CD14-positive monocyte (primary cell): ENCODE measurements at regions not wholly inside any gene's neighbourhood (a gene's known extent, or its start where the extent isn't known, plus 50 kb on each side); places are given as distances from the start of the nearest gene placed in this dataset.

ENCODE experiments used
- DNase-seq, 3 donors: peaks; one replicate each; pipeline ENCODE4 v3.0.0-alpha.2; 2011 to 2022
- H2AFZ ChIP-seq: 2 replicates; pipeline ENCODE4 v1.6.0; 2012; ENCODE audit warnings: mild to moderate bottlenecking, low read depth, low read length, inconsistent platforms; ENCODE audit not compliant: insufficient read depth, poor library complexity, severe bottlenecking
- H3K27ac ChIP-seq, 2 donors: 1 replicate in 1 of 2; 2 replicates in 1 of 2; pipeline ENCODE4 v1.5.1; 2012 to 2013; ENCODE audit warnings: low read length in 2 of 2, control low read depth in 1 of 2, inconsistent platforms in 1 of 2, low read depth in 1 of 2, mild to moderate bottlenecking in 1 of 2
- H3K27me3 ChIP-seq, 2 donors: one replicate each; pipeline versions ENCODE4 v1.6.0 to v1.6.1; 2011 to 2013; ENCODE audit warnings: low read length in 2 of 2; ENCODE audit not compliant: control insufficient read depth in 2 of 2, insufficient read depth in 2 of 2
- H3K36me3 ChIP-seq, 2 donors: replicated peaks in 1 of 2; 1 replicate in 1 of 2; 2 replicates in 1 of 2; pipeline versions ENCODE4 v1.5.1 to v1.6.1; 2012 to 2013; ENCODE audit warnings: low read length in 2 of 2, control low read depth in 1 of 2, inconsistent platforms in 1 of 2, mild to moderate bottlenecking in 1 of 2; ENCODE audit not compliant: insufficient read depth in 2 of 2, control insufficient read depth in 1 of 2
- H3K4me1 ChIP-seq, 2 donors: 1 replicate in 1 of 2; 2 replicates in 1 of 2; pipeline versions ENCODE4 v1.5.1 to v1.6.1; 2012 to 2013; ENCODE audit warnings: low read length in 2 of 2, control low read depth in 1 of 2, inconsistent platforms in 1 of 2, mild to moderate bottlenecking in 1 of 2, moderate library complexity in 1 of 2; ENCODE audit not compliant: insufficient read depth in 2 of 2, control insufficient read depth in 1 of 2
- H3K4me2 ChIP-seq: replicated peaks from 2 replicates; pipeline ENCODE3; 2012; ENCODE audit warnings: low read length, moderate library complexity, mild to moderate bottlenecking; ENCODE audit not compliant: poor library complexity, severe bottlenecking; ENCODE audit errors: extremely low read depth
- H3K4me3 ChIP-seq, 3 experiments: fragments of 200-600 bp in 1 of 3; sonication (generic) in 1 of 3; replicated peaks in 1 of 3; 1 replicate in 2 of 3; 2 replicates in 1 of 3; pipeline ENCODE4 v1.5.1; 2011 to 2013; ENCODE audit warnings: low read length in 3 of 3, mild to moderate bottlenecking in 3 of 3, control low read depth in 2 of 3, low read depth in 2 of 3, inconsistent platforms in 1 of 3, moderate library complexity in 1 of 3
- H3K79me2 ChIP-seq: 2 replicates; pipeline ENCODE4 v1.6.0; 2012; ENCODE audit warnings: mild to moderate bottlenecking, control low read depth, inconsistent platforms, low read length, moderate library complexity; ENCODE audit not compliant: insufficient read depth
- H3K9ac ChIP-seq: 2 replicates; pipeline ENCODE4 v1.6.0; 2017; ENCODE audit warnings: low read length, mild to moderate bottlenecking; ENCODE audit not compliant: insufficient read depth, poor library complexity, severe bottlenecking
- H3K9me3 ChIP-seq, 2 donors: replicated peaks in 1 of 2; 1 replicate in 1 of 2; 2 replicates in 1 of 2; pipeline versions ENCODE4 v1.5.1 to v1.6.1; 2012 to 2013; ENCODE audit warnings: low read length in 2 of 2, control low read depth in 1 of 2; ENCODE audit not compliant: control insufficient read depth in 1 of 2, insufficient read depth in 1 of 2
- H4K20me1 ChIP-seq: 2 replicates; pipeline ENCODE4 v1.6.0; 2012; ENCODE audit warnings: mild to moderate bottlenecking, low read length, control low read depth, moderate library complexity; ENCODE audit not compliant: insufficient read depth
- H3K27ac Mint-ChIP-seq, 7 donors: one replicate each; pipeline ENCODE4 v1.8.0; 2020; ENCODE audit warnings: mild to moderate bottlenecking in 7 of 7, mixed read lengths in 7 of 7, moderate library complexity in 6 of 7, inconsistent platforms in 2 of 7
- H3K27me3 Mint-ChIP-seq, 3 donors: one replicate each; pipeline ENCODE4 v1.8.0; 2021 to 2022; ENCODE audit warnings: low read depth in 3 of 3, mild to moderate bottlenecking in 3 of 3, mixed read lengths in 3 of 3, moderate library complexity in 3 of 3, inconsistent platforms in 1 of 3
- H3K36me3 Mint-ChIP-seq, 2 donors: one replicate each; pipeline ENCODE4 v1.8.0; 2020; ENCODE audit warnings: mixed read lengths in 2 of 2, inconsistent platforms in 1 of 2, mild to moderate bottlenecking in 1 of 2
- H3K4me1 Mint-ChIP-seq: one replicate; pipeline ENCODE4 v1.8.0; 2020; ENCODE audit warnings: mild to moderate bottlenecking, mixed read lengths
- H3K4me3 Mint-ChIP-seq, 2 donors: one replicate each; pipeline ENCODE4 v1.8.0; 2020; ENCODE audit warnings: mild to moderate bottlenecking in 2 of 2, mixed read lengths in 2 of 2, moderate library complexity in 1 of 2
- H3K9me3 Mint-ChIP-seq, 7 donors: one replicate each; pipeline ENCODE4 v1.8.0; 2020 to 2022; ENCODE audit warnings: mixed read lengths in 7 of 7, mild to moderate bottlenecking in 6 of 7, moderate library complexity in 6 of 7, inconsistent platforms in 2 of 7
- WGBS: methylation state at CpG from one replicate; pipeline ENCODE4 v1.1.5; 2013; ENCODE audit warnings: missing lambda C conversion rate; ENCODE audit not compliant: insufficient coverage; 5-methylcytosine and 5-hydroxymethylcytosine counted together
- intact Hi-C, 2 donors: fragments of 100-400 bp; cut with micrococcal nuclease; formaldehyde crosslinking; loops; one replicate each; pipeline versions ENCODE4 v1.15.0 to v1.15.1; 2023
- TF ChIP-seq, protein P1 (sequence below): fragments of 200-600 bp; IDR thresholded peaks from one replicate; pipeline ENCODE4 v1.8.0; 2022; ENCODE audit warnings: antibody characterized with exemption, mild to moderate bottlenecking

DNA sequence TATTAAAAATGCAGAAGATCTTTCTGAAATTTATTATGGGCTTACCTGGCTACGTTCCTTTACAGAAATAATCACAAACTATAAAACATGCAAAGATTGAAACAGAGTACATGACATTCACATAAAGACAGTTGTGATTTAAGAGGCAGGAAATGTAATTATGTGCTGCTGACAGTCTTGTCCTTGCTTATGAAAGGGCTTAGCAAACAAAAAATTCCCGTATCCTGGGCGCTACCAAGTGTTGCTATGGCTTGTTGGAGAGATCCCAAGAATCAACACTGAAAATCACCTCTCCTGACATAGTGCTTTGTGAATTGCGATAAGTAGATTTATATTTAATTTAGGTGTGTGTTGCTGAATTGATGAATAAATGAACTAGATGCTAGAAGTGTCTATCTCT lies 352.5 kb upstream of the C9orf72 start:
- Histone ChIP-seq H4K20me1 (no peaks in the 10 kb centered on the region), H3K4me1 (no peaks in the 10 kb centered on the region), H3K27ac (no peak overlapping the region), H3K9ac (no peak overlapping the region), H3K79me2 (no peaks in the 10 kb centered on the region), H3K27me3 (no peaks in the 10 kb centered on the region), H3K9me3 (no peaks in the 10 kb centered on the region), H2AFZ (no peak overlapping the region), H3K4me2 (no peak overlapping the region), H3K4me3 (no peak overlapping the region), H3K36me3 (no peaks in the 10 kb centered on the region)
- TF ChIP-seq, protein P1, sequence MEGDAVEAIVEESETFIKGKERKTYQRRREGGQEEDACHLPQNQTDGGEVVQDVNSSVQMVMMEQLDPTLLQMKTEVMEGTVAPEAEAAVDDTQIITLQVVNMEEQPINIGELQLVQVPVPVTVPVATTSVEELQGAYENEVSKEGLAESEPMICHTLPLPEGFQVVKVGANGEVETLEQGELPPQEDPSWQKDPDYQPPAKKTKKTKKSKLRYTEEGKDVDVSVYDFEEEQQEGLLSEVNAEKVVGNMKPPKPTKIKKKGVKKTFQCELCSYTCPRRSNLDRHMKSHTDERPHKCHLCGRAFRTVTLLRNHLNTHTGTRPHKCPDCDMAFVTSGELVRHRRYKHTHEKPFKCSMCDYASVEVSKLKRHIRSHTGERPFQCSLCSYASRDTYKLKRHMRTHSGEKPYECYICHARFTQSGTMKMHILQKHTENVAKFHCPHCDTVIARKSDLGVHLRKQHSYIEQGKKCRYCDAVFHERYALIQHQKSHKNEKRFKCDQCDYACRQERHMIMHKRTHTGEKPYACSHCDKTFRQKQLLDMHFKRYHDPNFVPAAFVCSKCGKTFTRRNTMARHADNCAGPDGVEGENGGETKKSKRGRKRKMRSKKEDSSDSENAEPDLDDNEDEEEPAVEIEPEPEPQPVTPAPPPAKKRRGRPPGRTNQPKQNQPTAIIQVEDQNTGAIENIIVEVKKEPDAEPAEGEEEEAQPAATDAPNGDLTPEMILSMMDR = no peak
- H3K36me3 Mint-ChIP-seq = no peaks in the 10 kb centered on the region
- WGBS = no CpG with 5 or more reads among the region's 4 CpGs
- intact Hi-C loops = no loop called here
- no peaks in the 10 kb centered on the region for H3K9me3 Mint-ChIP-seq
- H3K4me3 Mint-ChIP-seq = no peak overlapping the region
- H3K27ac Mint-ChIP-seq = no peak overlapping the region
- peaks cover 0 to 2% (median 1%) of the 10 kb centered on the region in 3 donors for H3K27me3 Mint-ChIP-seq
- DNase-seq = no peak
- no peaks in the 10 kb centered on the region for H3K4me1 Mint-ChIP-seq

DNA sequence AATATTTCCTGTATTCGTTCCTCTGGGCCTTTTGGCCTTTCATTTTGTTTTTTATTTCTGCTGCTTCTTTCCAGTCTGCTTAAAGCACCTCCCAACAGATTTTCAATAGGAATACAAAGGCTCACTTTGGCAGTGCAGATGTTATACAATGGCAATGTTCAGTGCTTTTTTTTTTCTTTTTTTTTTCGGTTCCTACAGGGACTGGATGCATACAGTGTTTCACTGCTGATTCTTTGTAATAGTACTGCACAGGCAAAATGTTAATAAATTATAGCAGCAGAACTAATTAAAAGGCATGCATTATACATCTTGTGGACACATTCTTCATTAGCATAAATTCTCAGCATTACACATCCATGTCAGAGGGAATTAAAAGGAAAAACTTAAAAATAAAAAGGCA lies 356.6 kb upstream of the C9orf72 start:
- intact Hi-C loops = no loop called here
- no peak overlapping the region for H3K9ac ChIP-seq
- no peak overlapping the region for H3K4me3 ChIP-seq
- TF ChIP-seq, protein P1 = no peak
- H3K9me3 Mint-ChIP-seq = peaks cover 0 to 4% (median 0%) of the 10 kb centered on the region in 7 donors
- no peak overlapping the region for H3K27ac ChIP-seq
- H4K20me1 ChIP-seq = no peaks in the 10 kb centered on the region
- H3K4me1 ChIP-seq = no peaks in the 10 kb centered on the region
- no peaks in the 10 kb centered on the region for H3K4me1 Mint-ChIP-seq
- H3K4me2 ChIP-seq = no peak overlapping the region
- H3K27me3 ChIP-seq = no peaks in the 10 kb centered on the region
- H3K27me3 Mint-ChIP-seq = no peaks in the 10 kb centered on the region
- no peaks in the 10 kb centered on the region for H3K36me3 ChIP-seq
- H3K36me3 Mint-ChIP-seq = no peaks in the 10 kb centered on the region
- no peak overlapping the region for H3K4me3 Mint-ChIP-seq
- no peak for DNase-seq
- H3K79me2 ChIP-seq = no peaks in the 10 kb centered on the region
- H3K9me3 ChIP-seq = no peaks in the 10 kb centered on the region
- H3K27ac Mint-ChIP-seq = no peak overlapping the region
- H2AFZ ChIP-seq = no peak overlapping the region
- WGBS = no CpG with 5 or more reads among the region's 2 CpGs
